ENCODE measurements at regions not wholly inside any gene's neighbourhood (a gene's known extent, or its start where the extent isn't known, plus 50 kb on each side); places are given as distances from the start of the nearest gene placed in this dataset.
"Not testable (repeated sequence)": the region's sequence is repeated elsewhere in the genome, so short reads cannot be mapped to it uniquely, and the experiment has no call there.

- TF ChIP-seq EZH2 (IDR thresholded peaks at IDR 0.05; ENCODE audit: borderline replicate concordance, low read depth, low read length, poor library complexity, severe bottlenecking); CTCF (conservative IDR thresholded peaks at IDR 0.05; ENCODE audit: low read depth, low read length): not testable (repeated sequence)
Observed at GRCh38 chr12:131395209-131395684, 315.6 kb upstream of the SFSWAP start.
